Muscle of arm (tissue), 1 donor: ENCODE measurements at regions not wholly inside any gene's neighbourhood (a gene's known extent, or its start where the extent isn't known, plus 50 kb on each side); places are given as distances from the start of the nearest gene placed in this dataset.
A peak's percentile ranks its signal among the peaks of the same experiment; 100 is the strongest.
"Not testable (repeated sequence)": the region's sequence is repeated elsewhere in the genome, so short reads cannot be mapped to it uniquely, and the experiment has no call there.

ENCODE experiments used
- DNase-seq: peaks from one replicate; pipeline ENCODE4 v3.0.0-alpha.2; 2013

DNA sequence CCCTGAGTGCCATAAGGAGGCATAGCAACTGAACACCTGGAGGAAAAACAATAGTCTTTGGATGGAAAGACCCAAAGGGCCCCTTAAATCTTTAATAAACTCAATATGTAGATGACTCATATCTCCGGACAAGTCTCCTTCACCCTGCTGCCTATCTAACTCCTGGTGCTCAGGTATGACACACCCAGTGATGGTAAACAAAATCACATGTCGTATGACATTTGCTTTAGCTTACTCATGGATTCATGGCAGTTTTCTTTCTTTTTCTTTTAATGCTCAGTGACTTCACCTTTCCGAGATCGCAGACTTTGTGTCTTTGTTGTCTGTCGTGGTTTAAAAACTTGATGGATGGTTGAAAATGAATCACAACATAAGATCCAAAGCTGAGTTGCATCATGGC, 208.5 kb upstream of the PROX1 start:
- no peak for DNase-seq

DNA sequence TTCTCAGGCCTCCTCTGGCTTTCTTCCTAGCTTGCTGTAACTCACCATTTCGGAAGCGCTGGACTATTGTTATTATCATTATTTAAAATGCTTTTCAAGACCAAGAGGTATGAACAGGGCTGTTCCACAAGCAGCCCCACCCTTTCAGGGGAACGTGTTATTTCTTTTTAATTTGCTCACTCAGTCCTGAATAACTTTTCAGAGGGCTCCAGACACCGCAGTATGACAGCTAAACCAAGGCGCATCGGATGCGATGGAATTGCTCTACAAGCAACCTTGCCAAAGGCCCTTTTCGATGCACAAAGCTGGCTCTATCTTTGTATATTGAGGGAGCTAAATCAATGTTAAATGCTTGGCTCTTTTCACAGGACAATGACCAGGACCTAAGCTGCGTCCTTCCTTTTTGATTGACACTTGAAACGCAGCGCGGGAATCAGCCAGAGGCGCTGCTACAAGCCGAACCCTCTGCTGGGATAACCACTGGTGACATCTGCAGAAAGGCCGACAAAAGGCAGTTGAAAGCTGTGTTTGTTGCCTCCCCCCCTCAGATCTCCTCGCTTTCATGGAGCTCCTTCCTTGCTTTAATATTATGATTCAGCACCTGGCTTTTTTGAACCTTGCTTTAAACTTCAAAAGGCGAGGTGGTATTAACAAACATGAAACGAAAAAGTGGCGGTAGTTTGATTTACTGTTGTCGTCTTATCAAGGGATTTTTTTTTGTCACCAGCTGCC, 204.7 kb upstream of the PROX1 start:
- DNase-seq = no peak

DNA sequence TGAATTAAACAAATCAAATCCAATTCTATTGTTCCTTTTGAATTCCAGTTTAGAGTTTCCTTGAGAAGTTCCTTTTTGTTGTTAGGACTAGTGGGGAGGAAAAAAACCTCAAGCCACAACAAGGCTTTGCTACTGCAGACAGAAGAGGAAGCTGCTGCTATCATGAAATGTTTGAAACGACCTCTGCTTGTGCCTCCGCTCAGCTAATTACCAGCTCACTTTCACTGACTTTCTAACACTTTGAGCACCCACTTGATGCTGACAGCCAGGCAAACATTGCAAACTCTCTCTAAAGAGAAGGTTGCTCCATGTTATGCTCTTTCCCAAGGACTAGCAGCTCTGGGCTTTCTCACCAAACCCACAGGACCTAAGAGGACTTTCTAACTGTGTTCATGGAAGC, 203.9 kb upstream of the PROX1 start:
- DNase-seq = no peak

DNA sequence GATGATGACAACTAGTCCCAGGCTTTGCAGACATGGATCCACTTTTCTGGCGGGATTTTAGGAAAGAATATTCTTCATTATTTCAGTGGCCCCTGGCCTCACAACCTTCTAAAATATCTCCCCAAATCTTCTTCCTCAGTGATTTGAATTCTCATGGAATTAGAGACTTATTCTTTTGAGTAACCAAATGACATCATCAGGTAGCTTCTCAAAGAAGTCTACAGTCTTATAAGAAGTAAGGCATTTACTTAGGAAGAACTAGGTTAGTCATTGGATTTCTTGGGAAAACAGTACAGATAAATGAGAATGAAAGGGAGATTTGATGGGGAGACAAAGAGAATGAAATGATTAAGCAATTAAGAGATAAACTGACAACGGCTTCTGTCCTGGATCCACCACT, 201.1 kb upstream of the PROX1 start:
- no peak for DNase-seq

DNA sequence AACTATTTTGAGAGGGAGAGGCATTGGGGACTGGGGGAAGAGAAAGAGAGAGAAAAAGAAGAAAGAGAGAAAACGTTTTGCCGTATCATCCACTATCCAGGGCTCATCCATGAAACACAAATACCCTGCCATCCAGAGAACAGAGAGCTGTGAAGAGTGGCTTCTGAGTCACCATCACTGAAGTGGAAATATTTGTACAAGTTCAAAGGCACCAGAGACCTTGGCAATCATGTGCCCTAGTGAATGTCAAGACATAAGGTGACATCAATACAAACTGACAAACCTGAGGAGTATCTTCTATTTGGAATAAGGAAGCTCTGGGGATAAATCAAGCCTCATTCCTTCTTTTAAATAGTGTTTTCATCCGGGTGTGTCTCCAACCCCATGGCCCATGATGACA, 197.2 kb upstream of the PROX1 start:
- DNase-seq = no peak

DNA sequence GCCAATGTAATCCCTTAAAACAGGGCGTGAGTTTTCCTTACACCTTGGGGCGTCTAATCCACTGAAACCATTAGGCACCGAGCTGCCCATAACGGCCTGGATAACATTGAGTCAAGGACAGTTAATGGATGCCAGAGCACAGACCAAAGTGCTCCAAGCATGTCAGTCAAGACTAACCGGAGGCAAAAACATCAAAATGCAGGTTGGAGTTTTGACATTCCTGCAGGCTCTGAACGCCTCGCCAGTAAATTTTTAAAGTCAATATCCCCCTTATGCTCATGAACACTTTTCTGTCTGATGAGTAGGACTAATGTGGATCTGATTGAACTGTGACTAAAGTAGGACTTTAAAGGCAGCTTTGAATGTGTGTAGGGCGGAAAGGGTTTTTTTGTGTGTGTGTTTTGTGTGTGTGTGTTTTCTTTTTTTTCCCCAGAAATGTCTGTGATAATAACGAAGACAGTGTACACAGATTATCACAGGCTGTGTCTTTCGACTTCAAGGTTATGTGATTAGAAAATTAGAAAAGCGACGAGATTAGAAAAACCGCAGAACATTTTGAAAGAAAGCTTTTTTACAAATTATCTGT, 194.2 kb upstream of the PROX1 start:
- no peak for DNase-seq

DNA sequence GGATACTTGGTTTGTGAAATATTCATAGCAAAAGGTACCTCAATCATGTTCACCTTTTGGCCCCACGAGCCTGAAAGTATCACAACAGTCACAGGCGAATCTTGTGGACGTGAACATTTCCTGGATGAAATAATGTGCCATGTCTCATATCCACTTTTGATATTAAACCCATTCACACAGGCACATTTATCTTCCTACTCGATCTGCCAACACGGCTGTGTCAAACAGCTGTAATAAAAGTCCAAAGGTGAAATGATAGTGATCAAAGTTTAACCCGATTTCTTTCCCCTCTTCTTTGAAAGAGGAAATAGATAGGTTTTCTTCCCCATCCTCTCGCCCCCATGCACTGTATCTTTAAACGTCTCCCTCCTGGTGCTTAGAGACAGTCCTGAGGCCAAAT, 191.2 kb upstream of the PROX1 start:
- no peak for DNase-seq

DNA sequence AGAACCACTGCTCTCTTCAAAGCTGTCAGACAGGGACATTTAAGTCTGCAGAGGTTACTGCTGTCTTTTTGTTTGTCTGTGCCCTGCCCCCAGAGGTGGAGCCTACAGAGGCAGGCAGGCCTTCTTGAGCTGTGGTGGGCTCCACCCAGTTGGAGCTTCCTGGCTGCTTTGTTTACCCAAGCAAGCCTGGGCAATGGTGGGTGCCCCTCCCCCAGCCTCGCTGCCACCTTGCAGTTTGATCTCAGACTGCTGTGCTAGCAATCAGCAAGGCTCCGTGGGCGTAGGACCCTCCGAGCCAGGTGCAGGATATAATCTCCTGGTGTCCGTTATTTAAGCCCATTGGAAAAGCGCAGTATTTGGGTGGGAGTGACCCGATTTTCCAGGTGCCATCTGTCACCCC, 179.5 kb upstream of the PROX1 start:
- not testable (repeated sequence) for DNase-seq

DNA sequence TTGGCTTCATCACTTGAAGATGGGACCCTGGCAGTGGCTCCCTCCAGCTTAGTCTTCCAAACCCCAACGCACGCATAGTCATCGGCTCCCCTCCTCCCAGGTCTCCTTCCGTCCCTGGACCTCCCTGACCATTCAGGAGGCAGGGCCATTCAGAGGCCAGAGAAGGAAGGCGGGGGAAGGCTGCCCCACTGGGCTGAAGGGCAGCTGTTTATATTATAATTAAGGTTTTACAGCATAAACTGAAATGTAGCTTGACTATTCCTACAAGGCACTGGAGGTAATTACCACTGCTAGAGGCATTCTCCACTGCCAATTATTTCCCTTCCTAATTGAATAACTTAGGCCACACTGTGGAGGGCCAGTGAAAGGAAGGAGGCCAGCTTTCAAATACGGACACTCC, 170.6 kb upstream of the PROX1 start:
- DNase-seq = no peak

DNA sequence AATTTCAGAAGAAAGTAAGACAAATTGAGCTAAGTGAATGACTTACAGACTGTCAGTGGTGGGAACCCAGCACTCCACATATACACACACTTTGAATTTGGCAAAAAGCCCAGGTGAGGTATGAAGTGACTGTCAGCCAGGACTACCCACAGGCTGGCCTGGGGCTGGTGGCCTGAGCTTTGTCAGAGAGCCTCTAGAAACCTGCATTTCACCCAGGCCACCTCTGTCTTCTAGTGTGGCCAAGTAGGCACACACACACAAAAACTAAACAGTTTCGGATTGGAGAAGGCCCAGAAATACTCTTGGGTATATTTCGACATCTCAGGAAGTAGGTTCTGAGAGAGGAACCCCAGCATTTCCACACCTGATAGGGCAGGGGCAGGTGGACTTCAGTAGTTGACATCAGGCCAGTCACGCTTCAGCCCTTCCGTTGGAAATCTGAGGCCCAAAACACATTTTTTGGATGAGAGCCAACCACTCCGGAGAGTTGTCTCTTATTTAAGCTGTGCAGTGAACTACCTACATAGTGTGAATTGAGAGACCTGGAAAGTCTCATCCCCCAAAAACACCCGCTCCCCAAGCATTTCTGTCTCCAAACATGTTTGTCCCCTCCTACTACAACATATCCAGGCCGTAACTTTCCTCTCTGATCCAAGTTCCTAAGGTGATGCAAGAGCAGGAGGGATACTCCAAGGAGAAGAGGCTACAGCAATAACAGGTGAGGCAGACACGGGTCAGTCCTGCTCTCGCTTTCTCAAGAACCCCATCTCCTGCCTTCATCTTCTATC, 167.2 kb upstream of the PROX1 start:
- DNase-seq = no peak

DNA sequence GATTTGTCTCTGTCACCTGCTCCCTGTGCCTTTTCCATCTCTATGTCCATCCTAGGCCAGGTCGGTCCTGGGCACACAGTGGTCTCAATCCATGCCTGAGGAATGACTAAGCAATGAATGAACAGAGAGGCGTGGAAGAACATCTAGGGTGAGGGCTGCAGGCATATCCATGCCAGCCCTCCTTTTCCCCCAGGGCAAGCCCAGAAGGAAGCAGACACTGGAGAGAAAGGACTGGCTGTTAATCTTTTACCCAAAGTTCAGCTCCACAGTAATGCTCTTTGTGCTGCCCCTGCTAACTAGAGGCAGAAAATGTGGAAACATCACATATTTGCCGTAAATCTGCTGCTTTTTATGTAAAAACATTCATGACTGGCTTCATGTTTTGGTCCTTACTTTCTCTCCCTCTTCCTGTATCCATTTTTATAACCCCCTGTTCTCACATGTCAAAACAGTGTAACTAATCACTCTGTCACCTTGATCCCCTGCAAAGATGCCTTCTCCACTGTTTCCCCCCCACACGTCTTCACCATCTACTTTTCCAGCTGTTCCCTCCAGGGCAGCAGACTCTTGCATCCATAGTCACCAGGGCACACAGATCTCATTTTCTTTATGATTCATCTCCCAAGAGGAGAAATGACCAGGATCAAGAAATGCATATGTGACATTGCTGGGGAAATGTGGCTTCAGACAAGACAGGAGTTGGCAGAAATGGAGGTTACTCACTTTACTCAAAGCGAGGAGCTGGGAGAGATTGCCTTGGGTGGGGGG, 166.4 kb upstream of the PROX1 start:
- DNase-seq = no peak

DNA sequence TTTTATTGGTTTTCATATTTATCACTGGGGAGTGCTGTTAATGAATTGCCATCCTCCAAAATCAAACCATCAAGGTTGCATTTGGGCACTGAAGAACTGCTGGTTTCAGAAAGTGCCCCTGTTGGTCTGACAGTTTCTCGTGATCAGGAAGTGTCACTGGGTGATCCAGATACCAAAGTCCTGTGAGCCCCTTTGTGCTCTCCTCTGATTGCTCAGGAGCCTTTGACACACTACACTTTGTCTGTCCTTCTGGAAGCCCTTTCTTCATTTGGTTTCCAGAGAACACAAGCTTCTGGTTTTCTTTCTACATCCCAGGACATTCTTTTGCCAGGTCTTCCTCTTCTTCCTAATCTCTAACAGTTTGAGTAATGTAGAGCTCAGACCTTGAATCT, 165.8 kb upstream of the PROX1 start:
- no peak for DNase-seq

DNA sequence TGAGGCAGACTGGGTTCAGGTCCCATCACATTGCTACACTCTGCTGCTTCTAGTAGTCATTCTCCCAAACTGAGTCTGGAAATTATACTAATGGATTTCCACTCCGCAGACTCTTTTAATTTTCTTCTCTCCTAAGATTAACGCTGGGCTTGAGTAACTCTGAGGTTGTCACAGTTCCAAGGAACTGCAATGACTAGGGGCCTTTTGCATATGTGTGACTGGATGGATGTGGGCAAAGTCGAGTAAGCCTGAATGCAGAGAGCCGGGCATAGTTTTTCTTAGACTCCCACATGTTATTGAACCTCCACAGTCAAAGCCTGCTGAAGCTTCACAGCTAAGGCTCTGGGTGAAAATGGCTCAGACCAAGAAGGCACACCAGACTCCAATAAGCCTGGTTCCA, 160.9 kb upstream of the PROX1 start:
- no peak for DNase-seq

DNA sequence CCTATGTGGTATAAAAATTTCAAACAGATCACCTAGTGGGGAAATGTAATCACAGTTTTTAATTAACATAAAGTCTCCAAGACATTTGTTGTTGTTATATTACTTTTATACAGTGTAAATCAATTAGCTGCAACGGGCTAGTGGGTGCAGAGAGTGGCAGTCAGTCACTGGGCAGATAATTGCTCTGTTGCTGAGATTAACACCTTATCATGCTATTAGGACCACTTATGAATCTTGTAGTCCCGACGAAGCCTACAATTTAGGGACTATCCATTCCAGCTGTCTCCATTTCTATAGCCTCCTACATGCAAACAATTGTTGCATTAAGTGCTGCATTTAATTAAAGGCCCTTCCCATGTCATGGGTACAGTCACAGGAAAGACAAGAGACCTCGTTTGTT, 158.9 kb upstream of the PROX1 start:
- DNase-seq = no peak

DNA sequence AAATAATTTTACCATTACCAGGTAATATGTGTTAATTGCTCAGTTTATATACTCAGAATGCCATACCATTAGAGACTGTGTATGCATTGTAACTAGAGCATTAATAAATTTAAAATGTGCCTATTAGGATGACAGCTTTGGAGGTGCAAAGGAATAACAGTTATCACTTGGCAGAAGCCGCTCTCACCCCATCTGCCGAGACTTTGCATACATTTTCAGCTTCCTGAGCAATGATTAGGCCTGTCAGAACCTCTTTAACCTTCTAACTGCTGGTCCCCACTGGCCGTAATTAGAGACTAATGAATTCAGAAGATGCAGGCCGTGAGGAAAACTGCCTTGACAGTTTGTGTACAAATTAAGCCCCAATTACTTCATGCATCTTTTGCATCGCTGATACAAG, 158.0 kb upstream of the PROX1 start:
- no peak for DNase-seq

DNA sequence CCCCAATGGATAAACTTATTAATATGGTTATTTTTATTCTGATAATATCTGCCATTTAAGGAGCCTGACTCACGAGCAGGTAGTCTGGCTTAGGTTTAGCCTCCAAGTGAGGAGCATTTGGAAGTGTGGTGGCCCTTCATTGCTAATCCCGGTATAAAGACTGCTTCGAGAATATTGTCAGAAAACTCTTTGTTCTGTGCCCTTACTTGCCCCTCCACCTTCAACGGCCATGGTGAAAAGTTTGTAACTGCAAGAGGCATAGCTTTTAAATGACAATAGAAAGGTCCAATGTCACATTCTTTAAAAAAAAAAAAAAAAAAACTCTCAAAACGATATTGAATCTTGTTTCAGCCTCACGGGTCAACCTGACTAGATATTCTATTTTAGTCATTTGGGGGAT, 157.4 kb upstream of the PROX1 start:
- DNase-seq = no peak

DNA sequence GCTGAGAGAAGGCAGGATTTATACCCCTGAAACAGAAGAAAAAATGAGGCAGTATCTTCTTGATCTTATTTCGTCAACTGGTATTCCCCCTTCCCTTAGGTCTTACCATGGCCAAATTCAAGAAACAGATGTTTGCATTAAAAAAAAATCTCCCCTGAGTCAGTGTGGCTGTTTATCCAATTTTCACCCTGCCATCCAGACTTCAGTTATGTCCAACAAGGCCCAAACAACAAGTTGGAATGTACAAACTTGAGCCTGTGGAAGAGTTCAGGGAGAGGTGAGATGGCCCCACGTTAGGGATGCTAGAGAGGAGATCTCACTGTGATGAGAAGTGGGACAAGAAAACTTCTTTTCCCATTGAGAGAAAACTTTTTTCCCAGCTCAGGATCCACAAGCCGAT, 147.2 kb upstream of the PROX1 start:
- DNase-seq = peak; percentile 10

DNA sequence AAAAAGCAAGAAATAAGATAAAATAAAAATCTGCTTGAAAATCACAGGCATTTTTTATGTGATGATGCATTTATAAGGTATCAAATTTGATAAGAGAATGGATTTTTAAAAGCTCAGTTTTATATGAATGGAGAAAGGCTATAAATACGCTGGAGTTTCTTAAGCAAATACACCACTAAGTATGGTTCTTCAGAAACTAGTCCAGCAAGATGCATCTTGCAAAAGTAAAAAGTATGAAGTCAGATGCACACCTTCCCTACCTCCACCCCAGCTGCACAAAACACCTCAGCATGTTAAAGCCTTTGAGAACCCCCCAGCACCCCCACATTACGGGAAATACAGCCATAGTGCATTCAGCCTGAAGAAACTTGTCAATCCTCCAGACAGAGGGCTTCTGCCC, 143.1 kb upstream of the PROX1 start:
- DNase-seq = no peak

DNA sequence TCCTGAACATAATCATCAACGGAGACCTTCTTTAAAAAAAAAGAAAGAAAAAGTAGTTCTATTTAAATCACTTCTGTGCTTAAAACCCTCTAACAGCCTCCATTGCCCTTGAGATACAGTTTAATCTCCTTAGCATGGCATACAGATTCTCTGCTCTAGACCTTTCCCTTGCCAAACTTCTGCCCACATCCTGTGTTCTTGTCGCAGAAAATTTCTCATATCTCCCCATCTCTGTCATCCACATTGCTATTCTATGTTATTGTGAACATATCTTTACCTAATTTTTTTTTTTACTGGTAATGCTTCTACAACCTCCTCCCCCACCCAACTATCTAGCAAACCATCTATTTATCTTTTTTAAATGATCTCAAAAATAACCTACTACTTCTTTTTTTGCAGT, 135.7 kb upstream of the PROX1 start:
- no peak for DNase-seq

DNA sequence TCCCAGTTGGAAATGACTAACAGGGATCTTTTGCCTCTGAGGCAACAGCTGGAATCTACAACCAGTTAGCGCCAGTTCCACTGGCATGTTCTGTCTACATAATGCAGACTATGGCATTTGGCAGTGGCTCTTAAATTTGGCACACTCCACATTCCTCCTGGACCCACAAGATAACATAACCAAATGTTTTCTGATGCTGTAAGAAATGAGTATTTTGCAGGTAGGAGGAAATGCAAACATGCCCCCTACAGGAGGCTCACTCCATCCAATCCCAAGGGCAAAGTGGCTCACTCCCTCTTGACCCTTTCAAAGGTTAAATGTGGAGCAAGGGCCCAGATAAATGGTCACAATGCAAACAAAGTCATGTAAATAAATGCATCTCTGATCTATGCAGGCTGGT, 129.2 kb upstream of the PROX1 start:
- DNase-seq = no peak

DNA sequence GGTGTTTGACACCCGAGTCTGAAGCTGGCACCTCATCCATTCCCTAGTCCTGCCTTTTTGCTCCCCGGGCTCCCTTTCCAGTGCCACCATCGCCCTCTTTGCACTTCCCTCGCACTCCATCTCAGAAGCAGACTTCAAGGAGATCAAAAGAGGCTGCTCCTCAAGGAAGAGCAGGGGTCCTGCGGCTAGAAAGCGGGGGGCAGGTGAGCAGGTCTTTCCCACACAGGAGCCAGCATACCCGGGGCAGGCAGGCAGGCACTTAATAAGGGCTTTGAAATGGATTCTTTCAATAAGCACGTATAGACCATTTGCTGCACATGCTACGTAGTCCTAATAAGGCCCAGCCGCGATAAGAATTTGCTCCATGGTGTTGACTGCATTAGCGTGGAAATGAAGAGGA, 125.9 kb upstream of the PROX1 start:
- no peak for DNase-seq

DNA sequence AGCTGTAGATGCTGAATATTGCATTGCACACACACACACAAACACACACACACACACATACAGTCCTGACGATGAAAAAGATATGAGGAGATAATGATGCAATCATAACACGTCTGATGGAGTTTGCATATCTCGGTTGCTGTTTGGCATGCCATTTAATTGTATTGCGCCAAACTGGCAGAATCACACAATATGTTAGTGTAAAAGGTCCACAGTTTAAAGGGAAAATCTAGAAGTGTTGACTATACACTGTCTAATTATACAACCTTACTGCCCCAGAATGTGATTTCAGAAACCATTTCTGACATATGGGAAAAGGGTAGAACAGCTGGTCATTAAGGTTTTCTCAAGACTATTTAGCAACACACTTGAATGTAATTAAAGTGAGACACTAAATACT, 123.7 kb upstream of the PROX1 start:
- DNase-seq = no peak

DNA sequence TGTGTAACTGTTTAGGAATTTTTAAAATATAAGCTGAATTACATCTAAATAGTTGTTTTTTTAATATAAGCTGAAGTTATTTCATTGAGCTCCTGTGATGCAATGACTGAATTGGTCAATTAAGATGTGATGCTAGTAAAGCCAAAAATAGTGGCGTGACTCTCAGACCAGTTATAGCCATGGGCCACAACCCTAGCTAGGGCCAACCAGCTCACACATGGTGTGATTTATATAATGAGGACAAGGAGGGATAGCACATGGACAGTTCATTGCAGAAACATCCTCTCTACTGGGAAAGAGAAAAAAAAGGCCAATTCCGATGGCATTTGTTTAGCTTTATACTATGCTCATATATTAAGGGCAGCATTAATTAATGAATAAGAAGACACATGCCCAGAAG, 119.3 kb upstream of the PROX1 start:
- DNase-seq = no peak
